Sigmoid colon (tissue), 6 donors: ENCODE measurements at regions not wholly inside any gene's neighbourhood (a gene's known extent, or its start where the extent isn't known, plus 50 kb on each side); places are given as distances from the start of the nearest gene placed in this dataset.
"Not testable (repeated sequence)": the region's sequence is repeated elsewhere in the genome, so short reads cannot be mapped to it uniquely, and the experiment has no call there.

Experiments used
- DNase-seq: peaks from one replicate; pipeline ENCODE4 v3.0.0-alpha.2; 2019
- H3K27ac ChIP-seq, 4 donors: fragments of 200-600 bp; sonication (generic); one replicate each; pipeline ENCODE4 v1.5.1; 2016 to 2019; ENCODE audit warnings: mild to moderate bottlenecking in 1 of 4
- H3K27me3 ChIP-seq, 3 donors: fragments of 200-600 bp; sonication (generic); one replicate each; pipeline ENCODE4 v1.5.1; 2019; ENCODE audit warnings: mild to moderate bottlenecking in 1 of 3
- H3K36me3 ChIP-seq, 4 donors: fragments of 200-600 bp; sonication (generic); one replicate each; pipeline ENCODE4 v1.5.1; 2016 to 2019
- H3K4me1 ChIP-seq, 4 donors: fragments of 200-600 bp; sonication (generic); one replicate each; pipeline ENCODE4 v1.5.1; 2017 to 2019
- H3K4me3 ChIP-seq, 4 donors: fragments of 200-600 bp; sonication (generic); one replicate each; pipeline ENCODE4 v1.5.1; 2017 to 2019; ENCODE audit warnings: mild to moderate bottlenecking in 2 of 4, moderate library complexity in 1 of 4
- H3K9me3 ChIP-seq, 4 donors: fragments of 200-600 bp in 3 of 4; sonication (generic) in 3 of 4; one replicate each; pipeline versions ENCODE4 v1.5.1 to v1.6.1; 2013 to 2019
- EP300 ChIP-seq, 4 donors: sonication (generic); formaldehyde crosslinking; IDR thresholded peaks; one replicate each; pipeline ENCODE4 v1.6.1; 2017; ENCODE audit warnings: antibody characterized with exemption in 4 of 4
- POLR2A ChIP-seq, 2 donors: fragments of 450-650 bp; IDR thresholded peaks; one replicate each; pipeline ENCODE4 v1.6.1; 2016; ENCODE audit warnings: antibody characterized with exemption in 2 of 2, mild to moderate bottlenecking in 2 of 2, moderate library complexity in 2 of 2
- POLR2AphosphoS5 ChIP-seq, 4 donors: sonication (generic); formaldehyde crosslinking; IDR thresholded peaks; one replicate each; pipeline ENCODE4 v1.6.1; 2017; ENCODE audit warnings: antibody characterized with exemption in 4 of 4
- WGBS, 2 donors: extraction: QIAGEN DNeasy Blood & Tissue Kit; methylation state at CpG; one replicate each; pipeline ENCODE4 v1.1.7; 2013; 5-methylcytosine and 5-hydroxymethylcytosine counted together
- intact Hi-C: fragments of 100-400 bp; cut with DNase I; formaldehyde crosslinking; loops from one replicate; pipeline ENCODE4 v1.15.1; 2023
- TF ChIP-seq, protein P1 (sequence below), 4 experiments: fragments of 450-650 bp in 3 of 4; fragments of 200-600 bp in 1 of 4; IDR thresholded peaks; one replicate each; pipeline ENCODE4 v1.5.1; 2016 to 2019; ENCODE audit warnings: antibody characterized with exemption in 4 of 4, mild to moderate bottlenecking in 3 of 4, moderate library complexity in 2 of 4
- donor health status: healthy with polysubstance abuse.
- donor health status: healthy.

DNA sequence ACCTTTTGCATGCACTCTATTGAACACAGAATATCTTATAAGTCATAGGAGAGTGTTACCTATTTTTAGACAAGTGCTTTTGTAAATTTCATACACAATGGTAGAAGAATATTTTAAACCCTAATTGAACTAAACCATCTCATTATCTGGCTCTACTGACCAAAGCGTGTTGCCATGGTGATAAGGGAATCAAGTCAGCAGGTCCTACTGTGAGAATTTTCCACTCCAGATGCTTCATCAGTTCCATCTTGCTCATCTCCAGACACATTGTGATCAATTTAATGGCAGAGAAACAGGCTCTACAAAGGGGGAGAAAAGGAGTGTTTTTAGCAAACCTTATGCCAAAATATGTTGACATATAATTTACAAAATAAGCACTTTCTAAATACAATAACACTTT lies 621.9 kb upstream of the GHITM start:
- Histone ChIP-seq H3K9me3 (no peaks in the 10 kb centered on the region), H3K4me3 (no peak overlapping the region), H3K4me1 (peaks cover 0 to 3% (median under 1%) of the 10 kb centered on the region in 4 donors), H3K36me3 (no peaks in the 10 kb centered on the region), H3K27ac (no peak overlapping the region), H3K27me3 (no peaks in the 10 kb centered on the region)
- DNase-seq = no peak
- 91 to 92% methylated on average over 1 of the region's 1 CpG for WGBS, 2 donors
- intact Hi-C loops = no loop called here
- no peak for TF ChIP-seq EP300 (IDR thresholded peaks at IDR 0.05)
- TF ChIP-seq, protein P1, sequence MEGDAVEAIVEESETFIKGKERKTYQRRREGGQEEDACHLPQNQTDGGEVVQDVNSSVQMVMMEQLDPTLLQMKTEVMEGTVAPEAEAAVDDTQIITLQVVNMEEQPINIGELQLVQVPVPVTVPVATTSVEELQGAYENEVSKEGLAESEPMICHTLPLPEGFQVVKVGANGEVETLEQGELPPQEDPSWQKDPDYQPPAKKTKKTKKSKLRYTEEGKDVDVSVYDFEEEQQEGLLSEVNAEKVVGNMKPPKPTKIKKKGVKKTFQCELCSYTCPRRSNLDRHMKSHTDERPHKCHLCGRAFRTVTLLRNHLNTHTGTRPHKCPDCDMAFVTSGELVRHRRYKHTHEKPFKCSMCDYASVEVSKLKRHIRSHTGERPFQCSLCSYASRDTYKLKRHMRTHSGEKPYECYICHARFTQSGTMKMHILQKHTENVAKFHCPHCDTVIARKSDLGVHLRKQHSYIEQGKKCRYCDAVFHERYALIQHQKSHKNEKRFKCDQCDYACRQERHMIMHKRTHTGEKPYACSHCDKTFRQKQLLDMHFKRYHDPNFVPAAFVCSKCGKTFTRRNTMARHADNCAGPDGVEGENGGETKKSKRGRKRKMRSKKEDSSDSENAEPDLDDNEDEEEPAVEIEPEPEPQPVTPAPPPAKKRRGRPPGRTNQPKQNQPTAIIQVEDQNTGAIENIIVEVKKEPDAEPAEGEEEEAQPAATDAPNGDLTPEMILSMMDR (IDR thresholded peaks at IDR 0.05) = no peak
- TF ChIP-seq POLR2A (IDR thresholded peaks at IDR 0.05) = no peak
- TF ChIP-seq POLR2AphosphoS5 (IDR thresholded peaks at IDR 0.05) = no peak

DNA sequence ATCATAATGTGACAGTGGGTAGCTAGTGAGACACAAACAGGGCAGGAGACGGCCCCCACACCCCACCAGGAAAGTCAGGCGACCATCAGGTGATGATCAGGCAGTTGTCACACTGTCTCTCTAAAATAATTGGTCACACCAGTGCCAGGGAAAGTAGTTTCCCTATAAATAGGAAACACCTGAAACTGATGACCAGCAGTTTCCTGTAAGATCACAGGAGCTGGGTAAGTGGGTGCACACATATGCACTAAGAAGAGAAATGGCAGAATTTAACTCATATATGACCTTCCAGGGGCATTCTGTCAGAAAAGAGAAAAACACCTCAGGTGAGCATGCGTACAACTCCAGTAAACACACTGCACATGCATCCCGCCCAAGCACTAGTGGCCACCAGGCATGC lies 620.5 kb upstream of the GHITM start:
- no peaks in the 10 kb centered on the region for H3K27me3 ChIP-seq
- H3K4me1 ChIP-seq = peaks cover 0 to 12% (median 5%) of the 10 kb centered on the region in 4 donors
- H3K27ac ChIP-seq = no peak overlapping the region
- no peak overlapping the region for H3K4me3 ChIP-seq
- no peak for DNase-seq
- H3K36me3 ChIP-seq = no peaks in the 10 kb centered on the region
- intact Hi-C loops = no loop called here
- TF ChIP-seq EP300 (IDR thresholded peaks at IDR 0.05) = no peak
- TF ChIP-seq, protein P1 (IDR thresholded peaks at IDR 0.05) = no peak
- TF ChIP-seq POLR2AphosphoS5 (IDR thresholded peaks at IDR 0.05) = no peak
- no peak for TF ChIP-seq POLR2A (IDR thresholded peaks at IDR 0.05)
- H3K9me3 ChIP-seq = no peaks in the 10 kb centered on the region
- 64 to 78% methylated on average over 4 of the region's 4 CpGs for WGBS, 2 donors

DNA sequence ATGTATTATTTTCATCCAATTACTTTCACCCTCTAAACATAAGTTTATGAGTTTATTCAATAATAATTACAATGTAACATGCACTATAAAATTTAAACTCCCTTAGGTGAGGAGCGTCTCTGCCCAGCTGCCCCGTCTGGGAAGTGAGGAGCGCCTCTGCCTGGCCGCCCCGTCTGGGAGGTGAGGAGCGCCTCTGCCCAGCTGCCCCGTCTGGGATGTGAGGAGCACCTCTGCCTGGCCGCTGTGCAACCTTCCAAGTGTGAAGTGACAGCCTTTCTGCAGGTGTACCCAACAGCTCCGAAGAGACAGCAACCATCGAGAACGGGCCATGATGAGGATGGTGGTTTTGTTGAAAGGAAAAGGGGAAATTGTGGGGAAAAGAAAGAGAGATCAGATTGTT lies 618.9 kb upstream of the GHITM start:
- DNase-seq, H3K27ac ChIP-seq, H3K9me3 ChIP-seq, intact Hi-C loops, H3K4me3 ChIP-seq, H3K36me3 ChIP-seq, H3K27me3 ChIP-seq: not testable (repeated sequence)
- WGBS, 2 donors = 83 to 90% methylated on average over 11 of the region's 11 CpGs
- H3K4me1 ChIP-seq = peaks cover 0 to 12% (median 5%) of the 10 kb centered on the region in 4 donors

DNA sequence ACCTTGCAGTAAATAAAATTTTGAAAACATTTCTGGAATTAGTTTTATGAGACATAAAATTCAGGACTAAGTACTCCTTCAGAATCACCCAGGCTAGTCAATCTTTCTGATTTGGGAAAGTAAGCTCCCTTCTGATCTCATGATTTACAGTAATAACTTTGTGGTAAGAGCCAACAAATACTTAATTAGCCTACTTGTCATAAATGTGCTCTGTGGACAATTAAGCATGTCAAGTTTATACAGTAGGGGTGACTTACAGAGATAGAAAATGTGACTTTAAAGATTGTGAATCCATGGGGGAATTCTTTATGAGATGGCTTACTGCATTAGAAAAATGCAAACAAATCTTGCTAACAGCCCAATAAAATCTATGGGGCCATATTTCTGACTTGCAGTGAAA lies 616.9 kb upstream of the GHITM start:
- no peak for DNase-seq
- no peak overlapping the region for H3K27ac ChIP-seq
- TF ChIP-seq EP300 (IDR thresholded peaks at IDR 0.05) (no peak), POLR2A (IDR thresholded peaks at IDR 0.05) (no peak), POLR2AphosphoS5 (IDR thresholded peaks at IDR 0.05) (no peak)
- TF ChIP-seq, protein P1 (IDR thresholded peaks at IDR 0.05) = no peak
- no peak overlapping the region for H3K4me3 ChIP-seq
- no peaks in the 10 kb centered on the region for H3K36me3 ChIP-seq
- no peaks in the 10 kb centered on the region for H3K27me3 ChIP-seq
- H3K4me1 ChIP-seq = peaks cover 0 to 12% (median 5%) of the 10 kb centered on the region in 4 donors
- peaks cover 0 to 3% (median 1%) of the 10 kb centered on the region in 4 donors for H3K9me3 ChIP-seq
- intact Hi-C loops = no loop called here

DNA sequence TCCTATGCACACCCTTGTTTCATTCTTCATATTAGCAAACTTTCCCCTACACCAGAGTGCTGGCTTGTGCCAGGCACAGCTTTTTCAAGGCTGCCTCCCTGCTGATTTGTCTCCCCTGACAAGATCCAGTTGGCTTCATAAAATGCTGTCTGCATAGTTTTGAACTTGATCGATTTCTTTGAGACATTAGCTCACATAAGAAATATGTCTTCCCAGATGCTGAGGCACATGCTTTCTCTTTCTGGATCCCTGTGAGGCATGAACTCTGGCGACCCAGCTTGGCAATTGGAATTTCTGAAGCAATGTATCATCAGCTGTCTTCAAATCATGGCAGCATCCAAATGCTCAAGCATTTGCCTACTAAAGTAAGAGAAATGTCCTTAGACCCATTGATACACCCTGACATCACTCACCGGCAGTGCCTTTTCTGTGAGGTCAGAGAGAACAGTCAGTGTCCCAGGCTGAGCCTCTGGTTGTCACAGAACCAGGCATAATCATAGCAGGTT lies 616.4 kb upstream of the GHITM start:
- peaks cover 0 to 3% (median 1%) of the 10 kb centered on the region in 4 donors for H3K9me3 ChIP-seq
- H3K4me1 ChIP-seq = peaks cover 0 to 12% (median 5%) of the 10 kb centered on the region in 4 donors
- no peak overlapping the region for H3K4me3 ChIP-seq
- H3K27ac ChIP-seq = no peak overlapping the region
- TF ChIP-seq POLR2AphosphoS5 (IDR thresholded peaks at IDR 0.05) = peak in 1 of 4 donors; percentile 13
- TF ChIP-seq POLR2A (IDR thresholded peaks at IDR 0.05) = no peak
- no peak for DNase-seq
- H3K36me3 ChIP-seq = no peaks in the 10 kb centered on the region
- intact Hi-C loops = no loop called here
- WGBS, 2 donors = 67 to 70% methylated on average over 3 of the region's 3 CpGs
- H3K27me3 ChIP-seq = no peaks in the 10 kb centered on the region

DNA sequence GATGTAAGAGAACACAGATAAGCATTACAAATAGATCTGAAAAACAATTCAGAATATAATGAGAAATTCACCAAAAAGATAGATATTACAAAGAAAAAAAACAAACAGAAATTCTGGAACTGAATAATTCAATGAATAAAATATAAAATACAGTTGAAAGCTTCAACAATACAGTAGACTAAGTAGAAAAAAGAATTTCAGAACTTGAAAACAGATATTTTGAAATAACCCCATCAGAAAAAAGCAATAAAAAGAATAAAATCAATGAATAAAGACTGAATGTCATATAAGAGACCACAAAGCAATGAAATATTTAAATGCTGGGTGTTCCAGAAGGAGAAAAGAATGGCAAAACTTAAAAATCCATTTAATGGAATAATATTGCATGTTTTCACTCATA lies 611.4 kb upstream of the GHITM start:
- intact Hi-C loops = no loop called here
- Histone ChIP-seq H3K27me3 (no peaks in the 10 kb centered on the region), H3K9me3 (peaks cover 0 to 4% (median 2%) of the 10 kb centered on the region in 4 donors), H3K27ac (no peak overlapping the region), H3K4me1 (peaks cover 0 to 6% (median under 1%) of the 10 kb centered on the region in 4 donors), H3K36me3 (no peaks in the 10 kb centered on the region), H3K4me3 (no peak overlapping the region)
- TF ChIP-seq EP300 (IDR thresholded peaks at IDR 0.05) (no peak), POLR2A (IDR thresholded peaks at IDR 0.05) (no peak), POLR2AphosphoS5 (IDR thresholded peaks at IDR 0.05) (no peak)
- TF ChIP-seq, protein P1 (IDR thresholded peaks at IDR 0.05) = no peak
- DNase-seq = no peak
